ENCODE measurements at regions not wholly inside any gene's neighbourhood (a gene's known extent, or its start where the extent isn't known, plus 50 kb on each side); places are given as distances from the start of the nearest gene placed in this dataset.

GRCh38 chr2:7670905-7671641 is 753.9 kb downstream of the RNF144A start:
- intact Hi-C loops (cut with micrococcal nuclease): loop anchor here (5.0 to 10.0 kb wide), 3 partner anchors 469 to 576 kb away; no protein-coding TSS in a partner anchor
- Histone ChIP-seq H3K27me3 (ENCODE audit: control insufficient read depth in 2 of 2, insufficient read depth in 2 of 2, low read length in 2 of 2) (no peaks in the 10 kb centered on the region), H3K4me3 (replicated peaks in 1 of 3; ENCODE audit: low read depth in 2 of 3, low read length in 3 of 3) (no peak overlapping the region)

DNA sequence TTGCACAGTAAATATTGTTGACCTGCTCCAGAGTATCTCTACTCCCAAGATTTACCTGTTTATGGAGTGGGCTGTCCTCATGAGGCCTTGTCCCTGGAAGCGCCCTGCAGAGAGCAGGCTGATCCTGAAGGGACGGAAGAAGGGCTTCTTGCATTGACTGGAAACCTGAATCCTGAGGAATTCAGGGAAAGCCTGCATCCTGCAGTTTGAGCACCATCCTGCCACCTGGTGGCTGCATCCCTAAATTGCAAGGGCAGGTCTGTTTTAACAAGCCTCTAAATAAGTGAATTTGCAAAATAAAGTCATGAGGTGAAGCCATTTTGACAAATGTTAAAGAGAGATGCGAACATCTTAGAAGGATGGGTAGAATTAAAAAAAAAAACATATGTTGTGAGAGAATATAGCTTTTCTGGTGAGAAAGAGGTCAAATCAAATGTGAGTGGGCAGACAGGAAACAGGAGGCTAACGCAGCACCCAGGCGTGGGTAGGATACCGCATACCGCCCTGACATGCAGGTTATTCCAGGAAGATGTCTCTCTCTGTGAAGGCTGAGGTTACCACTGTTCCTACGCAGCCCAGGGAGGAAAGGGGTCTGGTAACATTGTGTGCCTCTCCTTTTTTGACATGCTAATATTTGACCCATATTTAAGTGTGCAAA is 754.9 kb downstream of the RNF144A start:
- no peak overlapping the region for H3K27ac Mint-ChIP-seq
- no peak overlapping the region for H3K27ac ChIP-seq (ENCODE audit: low read depth in 1 of 2, low read length in 2 of 2)
- H3K9me3 ChIP-seq (replicated peaks in 1 of 2; ENCODE audit: control insufficient read depth in 1 of 2, insufficient read depth in 1 of 2, low read length in 2 of 2): no peaks in the 10 kb centered on the region
- peaks cover 3% of the 10 kb centered on the region for H3K4me1 Mint-ChIP-seq
- no peaks in the 10 kb centered on the region for H3K36me3 Mint-ChIP-seq
- DNase-seq: peak; percentile 36 to 54 (median 51)
- no peak overlapping the region for H3K4me3 ChIP-seq (replicated peaks in 1 of 3; ENCODE audit: low read depth in 2 of 3, low read length in 3 of 3)
- H3K27me3 Mint-ChIP-seq (ENCODE audit: low read depth in 3 of 3): peaks cover 0 to 3% (median 3%) of the 10 kb centered on the region in 3 donors
- H2AFZ ChIP-seq (ENCODE audit: insufficient read depth, low read depth, low read length, poor library complexity, severe bottlenecking): no peak overlapping the region
- no peaks in the 10 kb centered on the region for H3K27me3 ChIP-seq (ENCODE audit: control insufficient read depth in 2 of 2, insufficient read depth in 2 of 2, low read length in 2 of 2)
- no peak overlapping the region for H3K4me2 ChIP-seq (replicated peaks; ENCODE audit: extremely low read depth, low read length, poor library complexity, severe bottlenecking)
- TF ChIP-seq, protein P1, sequence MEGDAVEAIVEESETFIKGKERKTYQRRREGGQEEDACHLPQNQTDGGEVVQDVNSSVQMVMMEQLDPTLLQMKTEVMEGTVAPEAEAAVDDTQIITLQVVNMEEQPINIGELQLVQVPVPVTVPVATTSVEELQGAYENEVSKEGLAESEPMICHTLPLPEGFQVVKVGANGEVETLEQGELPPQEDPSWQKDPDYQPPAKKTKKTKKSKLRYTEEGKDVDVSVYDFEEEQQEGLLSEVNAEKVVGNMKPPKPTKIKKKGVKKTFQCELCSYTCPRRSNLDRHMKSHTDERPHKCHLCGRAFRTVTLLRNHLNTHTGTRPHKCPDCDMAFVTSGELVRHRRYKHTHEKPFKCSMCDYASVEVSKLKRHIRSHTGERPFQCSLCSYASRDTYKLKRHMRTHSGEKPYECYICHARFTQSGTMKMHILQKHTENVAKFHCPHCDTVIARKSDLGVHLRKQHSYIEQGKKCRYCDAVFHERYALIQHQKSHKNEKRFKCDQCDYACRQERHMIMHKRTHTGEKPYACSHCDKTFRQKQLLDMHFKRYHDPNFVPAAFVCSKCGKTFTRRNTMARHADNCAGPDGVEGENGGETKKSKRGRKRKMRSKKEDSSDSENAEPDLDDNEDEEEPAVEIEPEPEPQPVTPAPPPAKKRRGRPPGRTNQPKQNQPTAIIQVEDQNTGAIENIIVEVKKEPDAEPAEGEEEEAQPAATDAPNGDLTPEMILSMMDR (IDR thresholded peaks at IDR 0.05): peak; percentile 98
- intact Hi-C loops (cut with micrococcal nuclease): loop anchor here (2.0 to 10.0 kb wide), 5 partner anchors 243 to 577 kb away; no protein-coding TSS in a partner anchor
- H4K20me1 ChIP-seq (ENCODE audit: insufficient read depth, low read length): no peaks in the 10 kb centered on the region
- no peaks in the 10 kb centered on the region for H3K9me3 Mint-ChIP-seq
- H3K4me1 ChIP-seq (ENCODE audit: control insufficient read depth in 1 of 2, insufficient read depth in 2 of 2, low read length in 2 of 2): peaks cover 0 to 5% of the 10 kb centered on the region in 2 donors
- H3K79me2 ChIP-seq (ENCODE audit: insufficient read depth, low read length): no peaks in the 10 kb centered on the region
- no peaks in the 10 kb centered on the region for H3K36me3 ChIP-seq (replicated peaks in 1 of 2; ENCODE audit: control insufficient read depth in 1 of 2, insufficient read depth in 2 of 2, low read length in 2 of 2)
- 84% methylated on average over 4 of the region's 8 CpGs for WGBS (ENCODE audit: insufficient coverage)
- H3K4me3 Mint-ChIP-seq: no peak overlapping the region
- H3K9ac ChIP-seq (ENCODE audit: insufficient read depth, low read length, poor library complexity, severe bottlenecking): no peak overlapping the region

More at GRCh38 chr2:7670905-7671641, 753.9 kb downstream of the RNF144A start:
- no peaks in the 10 kb centered on the region for H3K9me3 ChIP-seq (replicated peaks in 1 of 2; ENCODE audit: control insufficient read depth in 1 of 2, insufficient read depth in 1 of 2, low read length in 2 of 2)
- H3K27ac ChIP-seq (ENCODE audit: low read depth in 1 of 2, low read length in 2 of 2): no peak overlapping the region
- WGBS (ENCODE audit: insufficient coverage): 62% methylated on average over 8 of the region's 11 CpGs
- Mint-ChIP-seq H3K4me3 (no peak overlapping the region), H3K9me3 (peaks cover 0 to 1% (median 0%) of the 10 kb centered on the region in 7 donors), H3K27ac (no peak overlapping the region), H3K27me3 (ENCODE audit: low read depth in 3 of 3) (peaks cover 2 to 3% (median 3%) of the 10 kb centered on the region in 3 donors), H3K4me1 (peaks cover 3% of the 10 kb centered on the region), H3K36me3 (no peaks in the 10 kb centered on the region)
- H3K36me3 ChIP-seq (replicated peaks in 1 of 2; ENCODE audit: control insufficient read depth in 1 of 2, insufficient read depth in 2 of 2, low read length in 2 of 2): no peaks in the 10 kb centered on the region
- H2AFZ ChIP-seq (ENCODE audit: insufficient read depth, low read depth, low read length, poor library complexity, severe bottlenecking): no peak overlapping the region
- H3K79me2 ChIP-seq (ENCODE audit: insufficient read depth, low read length): no peaks in the 10 kb centered on the region
- no peak for DNase-seq
- no peak overlapping the region for H3K4me2 ChIP-seq (replicated peaks; ENCODE audit: extremely low read depth, low read length, poor library complexity, severe bottlenecking)
- TF ChIP-seq, protein P1 (IDR thresholded peaks at IDR 0.05): no peak
- H4K20me1 ChIP-seq (ENCODE audit: insufficient read depth, low read length): no peaks in the 10 kb centered on the region
- no peak overlapping the region for H3K9ac ChIP-seq (ENCODE audit: insufficient read depth, low read length, poor library complexity, severe bottlenecking)
- peaks cover 0 to 5% of the 10 kb centered on the region in 2 donors for H3K4me1 ChIP-seq (ENCODE audit: control insufficient read depth in 1 of 2, insufficient read depth in 2 of 2, low read length in 2 of 2)

All from CD14-positive monocyte (primary cell).